HG03354 (cell line): ENCODE measurements at regions not wholly inside any gene's neighbourhood (a gene's known extent, or its start where the extent isn't known, plus 50 kb on each side); places are given as distances from the start of the nearest gene placed in this dataset.

Source experiments
- ATAC-seq: cut with Tn5 transposase; IDR thresholded peaks from one replicate; pipeline ENCODE4 v1.9.1; 2021; ENCODE audit warnings: mild to moderate bottlenecking; ENCODE audit not compliant: unreplicated experiment, poor library complexity, severe bottlenecking

GRCh38 chr2:195370167-195370943 is 286.7 kb upstream of the SLC39A10 start:
- no peak for ATAC-seq

- ATAC-seq: no peak
Observed at GRCh38 chr2:195369218-195369587, 287.8 kb upstream of the SLC39A10 start.

- no peak for ATAC-seq
Observed at GRCh38 chr2:195368249-195369217, 288.5 kb upstream of the SLC39A10 start.

GRCh38 chr2:195367809-195368208 is 289.2 kb upstream of the SLC39A10 start:
- no peak for ATAC-seq

GRCh38 chr2:195364015-195364965 is 292.7 kb upstream of the SLC39A10 start:
- ATAC-seq: no peak

- no peak for ATAC-seq
Observed at GRCh38 chr2:195363496-195363895, 293.5 kb upstream of the SLC39A10 start.

GRCh38 chr2:195360242-195360641 is 296.8 kb upstream of the SLC39A10 start:
- ATAC-seq: no peak

- no peak for ATAC-seq
Observed at GRCh38 chr2:195359043-195359735, 297.8 kb upstream of the SLC39A10 start.

- ATAC-seq: no peak
Observed at GRCh38 chr2:195356920-195357440, 300.0 kb upstream of the SLC39A10 start.

- ATAC-seq: no peak
Observed at GRCh38 chr2:195356026-195356425, 301.0 kb upstream of the SLC39A10 start.

- ATAC-seq: no peak
Observed at GRCh38 chr2:195352581-195352980, 304.4 kb upstream of the SLC39A10 start.

- ATAC-seq: no peak
Observed at GRCh38 chr2:195343942-195344530, 313.0 kb upstream of the SLC39A10 start.

- peak; percentile 91 for ATAC-seq
Observed at GRCh38 chr2:195343540-195343939, 313.5 kb upstream of the SLC39A10 start.

- no peak for ATAC-seq
Observed at GRCh38 chr2:195342061-195342460, 315.0 kb upstream of the SLC39A10 start.

- ATAC-seq: no peak
Observed at GRCh38 chr2:195338856-195339255, 318.2 kb upstream of the SLC39A10 start.

GRCh38 chr2:195337597-195337996 is 319.4 kb upstream of the SLC39A10 start:
- peak; percentile 75 for ATAC-seq

- ATAC-seq: peak; percentile 51
Observed at GRCh38 chr2:195333869-195334268, 323.2 kb upstream of the SLC39A10 start.

GRCh38 chr2:195331966-195332365 is 325.1 kb upstream of the SLC39A10 start:
- ATAC-seq: no peak

- ATAC-seq: no peak
Observed at GRCh38 chr2:195331129-195331528, 325.9 kb upstream of the SLC39A10 start.
